ENCODE measurements at regions not wholly inside any gene's neighbourhood (a gene's known extent, or its start where the extent isn't known, plus 50 kb on each side); places are given as distances from the start of the nearest gene placed in this dataset.
"Not testable (repeated sequence)": the region's sequence is repeated elsewhere in the genome, so short reads cannot be mapped to it uniquely, and the experiment has no call there.

DNA sequence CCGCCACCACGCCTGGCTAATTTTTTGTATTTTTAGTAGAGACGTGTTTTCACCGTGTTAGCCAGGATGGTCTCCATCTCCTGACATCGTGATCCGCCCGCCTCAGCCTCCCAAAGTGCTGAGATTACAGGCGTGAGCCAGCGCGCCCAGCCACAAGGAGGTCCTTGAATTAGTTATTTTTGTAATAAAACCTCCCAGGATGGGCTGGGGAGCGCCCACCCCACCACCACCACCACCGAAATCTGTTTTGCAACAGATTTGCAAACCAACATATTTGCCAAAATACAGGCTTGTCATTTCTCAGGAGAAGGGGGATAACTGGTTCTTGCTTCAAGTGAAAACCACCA lies 151.7 kb downstream of the ADSS2 start:
- TF ChIP-seq, protein P1, sequence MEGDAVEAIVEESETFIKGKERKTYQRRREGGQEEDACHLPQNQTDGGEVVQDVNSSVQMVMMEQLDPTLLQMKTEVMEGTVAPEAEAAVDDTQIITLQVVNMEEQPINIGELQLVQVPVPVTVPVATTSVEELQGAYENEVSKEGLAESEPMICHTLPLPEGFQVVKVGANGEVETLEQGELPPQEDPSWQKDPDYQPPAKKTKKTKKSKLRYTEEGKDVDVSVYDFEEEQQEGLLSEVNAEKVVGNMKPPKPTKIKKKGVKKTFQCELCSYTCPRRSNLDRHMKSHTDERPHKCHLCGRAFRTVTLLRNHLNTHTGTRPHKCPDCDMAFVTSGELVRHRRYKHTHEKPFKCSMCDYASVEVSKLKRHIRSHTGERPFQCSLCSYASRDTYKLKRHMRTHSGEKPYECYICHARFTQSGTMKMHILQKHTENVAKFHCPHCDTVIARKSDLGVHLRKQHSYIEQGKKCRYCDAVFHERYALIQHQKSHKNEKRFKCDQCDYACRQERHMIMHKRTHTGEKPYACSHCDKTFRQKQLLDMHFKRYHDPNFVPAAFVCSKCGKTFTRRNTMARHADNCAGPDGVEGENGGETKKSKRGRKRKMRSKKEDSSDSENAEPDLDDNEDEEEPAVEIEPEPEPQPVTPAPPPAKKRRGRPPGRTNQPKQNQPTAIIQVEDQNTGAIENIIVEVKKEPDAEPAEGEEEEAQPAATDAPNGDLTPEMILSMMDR (IDR thresholded peaks at IDR 0.05), result not testable (repeated sequence)
- not testable (repeated sequence) for TF ChIP-seq POLR2A (IDR thresholded peaks at IDR 0.05)

Measured in lower leg skin (tissue), 3 donors.